ENCODE measurements at regions not wholly inside any gene's neighbourhood (a gene's known extent, or its start where the extent isn't known, plus 50 kb on each side); places are given as distances from the start of the nearest gene placed in this dataset.
"Not testable (repeated sequence)": the region's sequence is repeated elsewhere in the genome, so short reads cannot be mapped to it uniquely, and the experiment has no call there.

GRCh38 chr11:69205743-69206612, 50.2 kb downstream of the SMIM38 start:
- DNase-seq (ENCODE audit: low read depth in 4 of 4, low spot score in 3 of 4) = no peak

- not testable (repeated sequence) for DNase-seq (ENCODE audit: low read depth in 4 of 4, low spot score in 3 of 4)
Observed at GRCh38 chr11:69206613-69206965, 50.9 kb downstream of the SMIM38 start.

- no peak for DNase-seq (ENCODE audit: low read depth in 4 of 4, low spot score in 3 of 4)
Observed at GRCh38 chr11:69207165-69207889, 51.6 kb downstream of the SMIM38 start.

- no peak for DNase-seq (ENCODE audit: low read depth in 4 of 4, low spot score in 3 of 4)
Observed at GRCh38 chr11:69208190-69209037, 52.7 kb downstream of the SMIM38 start.

GRCh38 chr11:69209038-69209350, 53.3 kb downstream of the SMIM38 start:
- DNase-seq (ENCODE audit: low read depth in 4 of 4, low spot score in 3 of 4) = no peak

GRCh38 chr11:69209421-69210309, 53.9 kb downstream of the SMIM38 start:
- DNase-seq (ENCODE audit: low read depth in 4 of 4, low spot score in 3 of 4) = no peak

- no peak for DNase-seq (ENCODE audit: low read depth in 4 of 4, low spot score in 3 of 4)
Observed at GRCh38 chr11:69210310-69211035, 54.7 kb downstream of the SMIM38 start.

GRCh38 chr11:69211540-69211919, 55.8 kb downstream of the SMIM38 start:
- DNase-seq (ENCODE audit: low read depth in 4 of 4, low spot score in 3 of 4) = no peak

- no peak for DNase-seq (ENCODE audit: low read depth in 4 of 4, low spot score in 3 of 4)
Observed at GRCh38 chr11:69211920-69212797, 56.4 kb downstream of the SMIM38 start.

GRCh38 chr11:69212798-69213110, 57.0 kb downstream of the SMIM38 start:
- no peak for DNase-seq (ENCODE audit: low read depth in 4 of 4, low spot score in 3 of 4)

- no peak for DNase-seq (ENCODE audit: low read depth in 4 of 4, low spot score in 3 of 4)
Observed at GRCh38 chr11:69213316-69213715, 57.6 kb downstream of the SMIM38 start.

GRCh38 chr11:69213964-69214363, 58.2 kb downstream of the SMIM38 start:
- no peak for DNase-seq (ENCODE audit: low read depth in 4 of 4, low spot score in 3 of 4)

- no peak for DNase-seq (ENCODE audit: low read depth in 4 of 4, low spot score in 3 of 4)
Observed at GRCh38 chr11:69215216-69215615, 59.5 kb downstream of the SMIM38 start.

GRCh38 chr11:69215784-69216415, 60.2 kb downstream of the SMIM38 start:
- DNase-seq (ENCODE audit: low read depth in 4 of 4, low spot score in 3 of 4) = no peak

- no peak for DNase-seq (ENCODE audit: low read depth in 4 of 4, low spot score in 3 of 4)
Observed at GRCh38 chr11:69216647-69217051, 60.9 kb downstream of the SMIM38 start.

- no peak for DNase-seq (ENCODE audit: low read depth in 4 of 4, low spot score in 3 of 4)
Observed at GRCh38 chr11:69217276-69218105, 61.8 kb downstream of the SMIM38 start.

GRCh38 chr11:69218271-69218682, 62.5 kb downstream of the SMIM38 start:
- no peak for DNase-seq (ENCODE audit: low read depth in 4 of 4, low spot score in 3 of 4)
